GM12872 (cell line): ENCODE measurements at regions not wholly inside any gene's neighbourhood (a gene's known extent, or its start where the extent isn't known, plus 50 kb on each side); places are given as distances from the start of the nearest gene placed in this dataset.

Experiments used
- TF ChIP-seq, protein P1 (sequence below): IDR thresholded peaks from 3 replicates; pipeline ENCODE4 v1.5.1; 2011; ENCODE audit warnings: low read depth, mild to moderate bottlenecking, low read length, moderate library complexity; ENCODE audit not compliant: insufficient read depth

DNA sequence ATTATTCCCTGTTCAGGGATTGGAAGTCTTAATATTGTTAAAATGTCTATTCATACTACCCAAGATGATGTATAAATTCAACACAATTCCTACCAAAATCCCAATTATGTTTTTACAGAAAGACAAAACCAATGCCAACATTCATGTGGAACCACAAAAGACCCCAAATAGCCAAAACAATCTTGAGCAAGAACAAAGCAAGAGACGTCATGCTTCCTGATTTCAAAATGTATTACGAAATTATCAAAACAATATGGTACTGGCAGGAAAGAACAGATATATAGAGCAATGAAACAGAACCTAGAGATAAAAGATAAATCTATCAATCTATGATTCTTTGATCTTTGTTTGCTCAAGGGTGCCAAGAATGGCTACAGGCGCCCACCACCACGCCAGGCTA lies 237.9 kb downstream of the TAF11L14 start:
- TF ChIP-seq, protein P1, sequence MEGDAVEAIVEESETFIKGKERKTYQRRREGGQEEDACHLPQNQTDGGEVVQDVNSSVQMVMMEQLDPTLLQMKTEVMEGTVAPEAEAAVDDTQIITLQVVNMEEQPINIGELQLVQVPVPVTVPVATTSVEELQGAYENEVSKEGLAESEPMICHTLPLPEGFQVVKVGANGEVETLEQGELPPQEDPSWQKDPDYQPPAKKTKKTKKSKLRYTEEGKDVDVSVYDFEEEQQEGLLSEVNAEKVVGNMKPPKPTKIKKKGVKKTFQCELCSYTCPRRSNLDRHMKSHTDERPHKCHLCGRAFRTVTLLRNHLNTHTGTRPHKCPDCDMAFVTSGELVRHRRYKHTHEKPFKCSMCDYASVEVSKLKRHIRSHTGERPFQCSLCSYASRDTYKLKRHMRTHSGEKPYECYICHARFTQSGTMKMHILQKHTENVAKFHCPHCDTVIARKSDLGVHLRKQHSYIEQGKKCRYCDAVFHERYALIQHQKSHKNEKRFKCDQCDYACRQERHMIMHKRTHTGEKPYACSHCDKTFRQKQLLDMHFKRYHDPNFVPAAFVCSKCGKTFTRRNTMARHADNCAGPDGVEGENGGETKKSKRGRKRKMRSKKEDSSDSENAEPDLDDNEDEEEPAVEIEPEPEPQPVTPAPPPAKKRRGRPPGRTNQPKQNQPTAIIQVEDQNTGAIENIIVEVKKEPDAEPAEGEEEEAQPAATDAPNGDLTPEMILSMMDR = no peak

DNA sequence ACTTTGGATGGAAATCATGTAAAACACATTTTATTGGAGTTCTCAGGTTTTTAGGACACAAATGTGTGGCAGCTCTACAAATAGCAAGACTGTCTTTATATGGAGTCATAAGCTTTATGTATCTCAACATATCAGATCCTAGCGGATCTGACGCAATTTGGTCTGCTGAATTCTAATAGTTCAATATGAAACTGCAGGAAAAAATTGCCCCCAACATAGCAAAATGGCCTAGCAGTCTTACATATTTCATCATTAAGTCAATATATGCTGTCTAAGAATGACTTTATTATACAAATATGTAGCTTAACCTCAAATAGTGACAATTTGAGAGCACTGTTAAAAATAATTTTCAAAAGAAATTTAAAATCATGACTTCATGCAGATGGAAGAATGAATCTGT lies 244.3 kb downstream of the TAF11L14 start:
- TF ChIP-seq, protein P1 = no peak

DNA sequence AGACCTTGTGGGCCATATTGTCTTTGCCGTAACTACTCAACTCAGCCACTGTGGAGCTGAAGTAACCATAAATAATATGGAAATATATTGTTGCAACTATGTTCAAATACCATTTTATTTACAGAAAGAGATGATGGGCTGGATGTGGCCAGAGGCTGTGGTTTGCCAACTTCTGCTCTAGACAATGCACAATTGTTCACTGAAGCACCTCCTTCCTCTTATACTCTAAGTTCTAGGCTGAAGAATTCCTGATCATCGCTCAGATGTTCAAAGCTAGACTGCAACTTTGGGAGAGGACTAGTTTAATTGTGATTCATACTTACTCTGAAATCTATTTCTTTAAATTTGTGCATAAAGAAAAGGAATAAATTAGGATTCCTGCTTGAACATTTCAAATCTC lies 245.0 kb downstream of the TAF11L14 start:
- TF ChIP-seq, protein P1 = no peak

DNA sequence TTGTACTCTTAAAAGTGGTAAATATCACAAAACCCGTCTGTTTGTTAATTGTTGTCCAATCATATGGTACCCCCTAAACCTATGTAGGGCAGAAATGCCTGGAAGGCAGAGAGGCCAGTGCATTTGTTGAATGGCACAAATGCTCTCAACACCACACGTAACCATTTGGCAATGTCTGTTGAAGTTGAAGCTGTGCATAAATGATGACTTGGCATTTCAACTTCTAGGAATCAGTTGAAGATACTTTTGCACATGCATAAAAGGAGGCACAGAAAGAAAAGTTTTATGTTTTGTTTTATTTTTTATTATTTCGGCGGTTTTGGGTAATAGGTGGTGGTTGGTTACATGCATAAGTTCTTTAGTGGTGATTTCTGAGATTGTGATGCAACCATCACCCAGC lies 246.6 kb downstream of the TAF11L14 start:
- TF ChIP-seq, protein P1 = no peak

DNA sequence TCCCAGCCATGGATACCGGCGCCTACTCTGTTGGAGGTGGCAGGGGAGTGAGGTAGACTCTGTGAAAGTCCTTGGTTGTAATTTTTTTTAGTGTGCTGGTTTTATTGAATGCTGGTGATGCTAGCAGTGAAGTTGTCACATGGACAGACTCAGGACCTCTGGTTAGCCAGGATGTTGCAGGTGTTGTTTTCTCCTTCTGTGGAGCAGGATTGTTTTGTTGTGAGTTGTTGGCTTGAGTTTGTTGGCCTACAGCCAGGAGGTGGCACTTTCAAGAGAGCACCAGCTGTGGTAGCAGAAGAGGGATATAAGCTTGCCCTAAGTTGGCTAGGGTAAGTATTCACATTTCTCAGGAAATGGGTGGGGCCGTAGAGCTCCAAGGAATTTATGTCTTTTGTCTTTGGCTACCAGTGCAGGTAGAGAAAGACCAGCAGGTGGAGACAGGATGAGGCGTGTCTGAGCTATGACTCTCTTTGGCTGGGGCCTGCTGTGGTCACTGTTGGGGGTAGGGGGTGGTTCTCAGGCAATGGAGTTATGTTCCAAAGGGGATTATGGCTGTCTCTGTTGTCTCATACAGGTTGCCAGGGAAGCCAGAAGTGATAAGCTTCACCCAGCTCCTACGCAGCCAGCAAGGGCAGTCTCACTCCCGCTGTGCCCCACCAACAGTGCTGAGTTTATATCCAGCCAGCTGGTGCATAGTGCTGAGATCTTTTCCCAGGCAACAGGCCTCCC lies 248.7 kb downstream of the TAF11L14 start:
- TF ChIP-seq, protein P1 = no peak

DNA sequence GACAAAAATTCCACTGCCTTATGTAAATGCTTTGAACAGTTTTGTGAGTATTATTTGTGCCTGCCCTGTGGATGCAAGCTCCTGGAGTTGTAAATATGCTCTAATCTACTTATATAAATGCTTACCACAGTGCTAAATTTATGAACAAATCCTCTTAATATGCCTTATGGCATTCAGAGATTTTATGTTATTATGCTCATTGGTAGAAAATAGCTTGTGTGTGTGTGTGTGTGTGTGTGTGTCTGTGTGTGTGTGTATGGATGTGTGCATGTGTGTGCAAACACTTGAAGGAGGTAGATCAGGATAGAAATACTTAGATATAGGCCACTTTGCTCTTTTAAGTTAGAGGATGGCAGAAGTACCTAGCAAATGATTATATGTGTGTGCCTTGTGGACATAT lies 253.9 kb downstream of the TAF11L14 start:
- TF ChIP-seq, protein P1 = no peak

DNA sequence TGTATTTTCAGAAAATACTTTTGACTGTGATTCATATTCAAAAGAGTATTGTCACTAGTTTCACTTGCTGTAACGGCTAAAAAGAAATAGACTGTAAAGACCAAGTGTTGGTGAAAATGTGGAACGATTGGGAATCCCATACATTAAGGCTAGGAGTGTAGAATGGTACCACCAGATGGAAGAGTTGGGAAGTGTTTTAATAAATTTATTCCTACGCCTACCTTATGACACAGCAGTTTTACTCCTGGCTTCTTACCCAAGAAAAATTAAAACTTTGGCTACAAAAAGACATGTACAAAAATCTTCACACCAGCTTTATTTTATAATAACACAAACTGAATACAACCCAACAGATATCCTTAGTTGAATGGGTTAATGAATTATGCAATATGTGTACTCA lies 256.2 kb downstream of the TAF11L14 start:
- TF ChIP-seq, protein P1 = no peak

DNA sequence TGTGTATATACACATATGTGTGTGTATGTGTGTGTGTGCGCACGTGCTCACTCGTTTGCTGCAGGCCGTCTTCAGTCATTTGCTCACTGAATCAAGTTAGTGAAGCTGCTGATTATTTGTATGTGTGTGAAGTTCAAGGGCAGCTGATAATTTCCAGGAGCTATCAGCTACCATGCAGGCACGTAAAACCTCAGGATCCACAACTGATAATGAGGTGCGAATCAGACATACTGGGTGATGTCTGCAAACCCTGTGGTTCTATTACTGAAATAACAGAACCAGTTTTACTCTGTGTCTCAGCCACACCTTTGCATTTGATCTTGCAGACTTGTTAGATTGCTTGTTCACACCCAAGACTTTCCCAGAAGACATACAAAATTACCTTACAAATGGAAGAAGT lies 257.6 kb downstream of the TAF11L14 start:
- TF ChIP-seq, protein P1 = no peak
